ENCODE measurements at regions not wholly inside any gene's neighbourhood (a gene's known extent, or its start where the extent isn't known, plus 50 kb on each side); places are given as distances from the start of the nearest gene placed in this dataset.
A peak's percentile ranks its signal among the peaks of the same experiment; 100 is the strongest.

DNA sequence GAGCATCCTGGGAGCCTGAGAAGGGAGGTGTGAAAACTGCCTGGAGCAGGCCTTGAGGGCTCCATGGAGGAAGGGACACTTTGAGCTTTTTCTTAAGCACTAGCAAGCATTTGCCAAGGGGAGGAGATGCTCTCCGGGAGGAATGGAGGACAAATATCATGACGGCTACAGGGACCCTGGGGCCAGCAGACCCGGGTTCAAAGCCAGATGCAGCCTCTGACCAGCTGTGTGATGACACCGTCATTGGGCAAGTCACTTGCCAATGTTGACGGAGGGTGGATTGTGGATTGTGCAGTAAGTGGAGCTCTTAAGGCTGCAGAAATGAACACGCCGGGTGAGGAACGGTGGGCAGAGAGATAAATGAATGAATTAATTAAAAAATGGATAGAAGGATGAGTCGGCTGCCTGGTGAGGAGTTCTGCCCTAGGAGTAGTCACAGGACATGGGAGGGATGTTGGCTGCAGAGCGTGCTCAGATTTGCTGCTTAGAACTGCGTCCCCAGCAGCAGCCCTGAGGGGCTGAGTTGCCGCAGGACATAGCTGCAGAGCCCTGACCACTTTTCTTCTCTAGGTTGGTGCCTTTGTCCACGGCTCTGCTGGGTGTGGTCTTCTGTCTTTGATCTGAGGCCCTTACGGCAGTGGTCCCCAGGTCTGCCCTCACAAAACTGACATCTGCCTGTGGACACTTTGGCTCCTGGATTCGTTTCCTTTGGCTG is 507.6 kb downstream of the NPHP4 start:
- Histone ChIP-seq H3K9me3 (ENCODE audit: control insufficient read depth in 2 of 3, insufficient read depth in 1 of 3, low read length in 3 of 3) (no peaks in the 10 kb centered on the region), H3K4me3 (ENCODE audit: low read length in 3 of 3) (no peak overlapping the region), H3K4me1 (ENCODE audit: control insufficient read depth in 2 of 3, insufficient read depth in 2 of 3, low read depth in 1 of 3, low read length in 3 of 3) (no peaks in the 10 kb centered on the region), H3K27me3 (ENCODE audit: control insufficient read depth, insufficient read depth, low read length) (no peaks in the 10 kb centered on the region), H3K36me3 (ENCODE audit: control insufficient read depth in 2 of 3, insufficient read depth in 3 of 3, low read length in 3 of 3) (no peaks in the 10 kb centered on the region), H3K27ac (ENCODE audit: low read depth in 2 of 2, low read length in 2 of 2) (no peak overlapping the region), H3K9ac (ENCODE audit: low read length in 3 of 3) (no peak overlapping the region)
- TF ChIP-seq, protein P1, sequence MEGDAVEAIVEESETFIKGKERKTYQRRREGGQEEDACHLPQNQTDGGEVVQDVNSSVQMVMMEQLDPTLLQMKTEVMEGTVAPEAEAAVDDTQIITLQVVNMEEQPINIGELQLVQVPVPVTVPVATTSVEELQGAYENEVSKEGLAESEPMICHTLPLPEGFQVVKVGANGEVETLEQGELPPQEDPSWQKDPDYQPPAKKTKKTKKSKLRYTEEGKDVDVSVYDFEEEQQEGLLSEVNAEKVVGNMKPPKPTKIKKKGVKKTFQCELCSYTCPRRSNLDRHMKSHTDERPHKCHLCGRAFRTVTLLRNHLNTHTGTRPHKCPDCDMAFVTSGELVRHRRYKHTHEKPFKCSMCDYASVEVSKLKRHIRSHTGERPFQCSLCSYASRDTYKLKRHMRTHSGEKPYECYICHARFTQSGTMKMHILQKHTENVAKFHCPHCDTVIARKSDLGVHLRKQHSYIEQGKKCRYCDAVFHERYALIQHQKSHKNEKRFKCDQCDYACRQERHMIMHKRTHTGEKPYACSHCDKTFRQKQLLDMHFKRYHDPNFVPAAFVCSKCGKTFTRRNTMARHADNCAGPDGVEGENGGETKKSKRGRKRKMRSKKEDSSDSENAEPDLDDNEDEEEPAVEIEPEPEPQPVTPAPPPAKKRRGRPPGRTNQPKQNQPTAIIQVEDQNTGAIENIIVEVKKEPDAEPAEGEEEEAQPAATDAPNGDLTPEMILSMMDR (IDR thresholded peaks at IDR 0.05; ENCODE audit: borderline replicate concordance, extremely low read depth, insufficient read depth), result no peak
- FAIRE-seq (no peak), DNase-seq (no peak)
- intact Hi-C loops (cut with DNase I), result no loop called here

GRCh38 chr1:5481889-5482288 is 510.3 kb downstream of the NPHP4 start:
- TF ChIP-seq, protein P1 (IDR thresholded peaks at IDR 0.05; ENCODE audit: borderline replicate concordance, extremely low read depth, insufficient read depth), result no peak
- intact Hi-C loops (cut with DNase I), result no loop called here
- no peaks in the 10 kb centered on the region for H3K9me3 ChIP-seq (ENCODE audit: control insufficient read depth in 2 of 3, insufficient read depth in 1 of 3, low read length in 3 of 3)
- DNase-seq (peak in 1 of 5 donors; percentile 35), FAIRE-seq (no peak)
- H3K27ac ChIP-seq (ENCODE audit: low read depth in 2 of 2, low read length in 2 of 2), result no peak overlapping the region
- H3K27me3 ChIP-seq (ENCODE audit: control insufficient read depth, insufficient read depth, low read length), result no peaks in the 10 kb centered on the region
- H3K4me1 ChIP-seq (ENCODE audit: control insufficient read depth in 2 of 3, insufficient read depth in 2 of 3, low read depth in 1 of 3, low read length in 3 of 3), result no peaks in the 10 kb centered on the region
- H3K9ac ChIP-seq (ENCODE audit: low read length in 3 of 3), result no peak overlapping the region
- H3K4me3 ChIP-seq (ENCODE audit: low read length in 3 of 3), result no peak overlapping the region
- H3K36me3 ChIP-seq (ENCODE audit: control insufficient read depth in 2 of 3, insufficient read depth in 3 of 3, low read length in 3 of 3), result no peaks in the 10 kb centered on the region

DNA sequence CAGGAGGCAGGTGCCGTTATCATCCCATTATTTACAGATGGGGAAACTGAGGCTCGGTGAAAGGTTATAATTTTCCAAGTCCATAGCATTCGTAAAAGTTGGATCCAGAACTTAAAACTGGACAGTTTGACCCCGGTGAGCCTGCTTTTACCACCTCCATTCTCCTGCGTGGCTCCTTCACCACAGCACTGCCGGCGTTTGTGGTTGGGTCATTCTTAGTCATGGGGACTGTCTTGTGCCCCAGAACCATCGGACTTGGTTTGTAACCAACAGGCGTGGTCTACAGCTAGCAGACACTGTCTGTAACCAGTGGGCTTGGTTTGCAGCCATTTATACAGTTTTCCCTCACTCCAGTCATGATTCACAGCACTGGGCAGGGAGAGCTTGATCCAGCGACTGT is 511.3 kb downstream of the NPHP4 start:
- Histone ChIP-seq H3K4me3 (ENCODE audit: low read length in 3 of 3) (no peak overlapping the region), H3K36me3 (ENCODE audit: control insufficient read depth in 2 of 3, insufficient read depth in 3 of 3, low read length in 3 of 3) (no peaks in the 10 kb centered on the region), H3K9me3 (ENCODE audit: control insufficient read depth in 2 of 3, insufficient read depth in 1 of 3, low read length in 3 of 3) (no peaks in the 10 kb centered on the region), H3K27me3 (ENCODE audit: control insufficient read depth, insufficient read depth, low read length) (no peaks in the 10 kb centered on the region), H3K27ac (ENCODE audit: low read depth in 2 of 2, low read length in 2 of 2) (no peak overlapping the region), H3K4me1 (ENCODE audit: control insufficient read depth in 2 of 3, insufficient read depth in 2 of 3, low read depth in 1 of 3, low read length in 3 of 3) (no peaks in the 10 kb centered on the region), H3K9ac (ENCODE audit: low read length in 3 of 3) (no peak overlapping the region)
- FAIRE-seq (no peak), DNase-seq (no peak)
- intact Hi-C loops (cut with DNase I), result no loop called here
- TF ChIP-seq, protein P1 (IDR thresholded peaks at IDR 0.05; ENCODE audit: borderline replicate concordance, extremely low read depth, insufficient read depth), result no peak
